Peyer's patch (tissue), 4 donors: ENCODE measurements at regions not wholly inside any gene's neighbourhood (a gene's known extent, or its start where the extent isn't known, plus 50 kb on each side); places are given as distances from the start of the nearest gene placed in this dataset.

ENCODE experiments used
- CTCF ChIP-seq, 6 experiments: fragments of 450-650 bp in 4 of 6; fragments of 200-600 bp in 2 of 6; sonication (generic) in 1 of 6; IDR thresholded peaks; one replicate each; pipeline ENCODE4 v1.5.1; 2017 to 2019; ENCODE audit warnings: antibody characterized with exemption in 6 of 6, mild to moderate bottlenecking in 3 of 6, moderate library complexity in 1 of 6
- POLR2A ChIP-seq, 2 donors: fragments of 450-650 bp; IDR thresholded peaks; one replicate each; pipeline ENCODE4 v1.5.1; 2017; ENCODE audit warnings: antibody characterized with exemption in 2 of 2, mild to moderate bottlenecking in 2 of 2, moderate library complexity in 2 of 2

- TF ChIP-seq CTCF (IDR thresholded peaks at IDR 0.05) (no peak), POLR2A (IDR thresholded peaks at IDR 0.05) (no peak)
These were observed 714.9 kb downstream of the GRXCR1 start for GRCh38 chr4:43607400-43607799.
